HCT116 (cell line): ENCODE measurements at regions not wholly inside any gene's neighbourhood (a gene's known extent, or its start where the extent isn't known, plus 50 kb on each side); places are given as distances from the start of the nearest gene placed in this dataset.

Experiments
- ATAC-seq: fragments of 200-7000 bp; cut with Tn5 transposase; 2 replicates; pipeline ENCODE4 v1.9.1; 2020; ENCODE audit warnings: mild to moderate bottlenecking, moderate library complexity
- BruUV-seq: library from RNA; stranded (reverse); fragments of 400-500 nt; replicated peaks from 2 replicates; lab custom pipeline; 2021; lab: Mats Ljungman, UMichigan
- CTCF ChIA-PET: fragments of 300-600 bp; sonication (Branson Sonifier 250); formaldehyde crosslinking; loops from one replicate; lab custom pipeline; 2021; ENCODE audit warnings: antibody characterized with exemption; lab: Charles Lee
- POLR2A ChIA-PET: fragments of 300-600, 350-600 bp; sonication (Branson Sonifier 250); formaldehyde crosslinking; loops from one replicate; lab custom pipeline; 2021; ENCODE audit warnings: antibody characterized with exemption; lab: Charles Lee
- RAD21 ChIA-PET, 2 experiments: fragments of 300-600 bp; sonication (Branson Sonifier 250); formaldehyde crosslinking; loops; one replicate each; lab custom pipeline; 2023; ENCODE audit warnings: low total read pairs in 2 of 2; ENCODE audit not compliant: uncharacterized antibody in 2 of 2, unreplicated experiment in 2 of 2, low non-redundant PET in 1 of 2; lab: Charles Lee
- DNase-seq: peaks from one replicate; pipeline ENCODE4 v3.0.0-alpha.2; 2010; ENCODE audit warnings: low read depth, low spot score
- H2AFZ ChIP-seq: fragments of 200-600 bp; shearing (Covaris generic), sonication (generic); 2 replicates; pipeline ENCODE4 v1.6.1; 2017; ENCODE audit warnings: low read depth, mixed run types, mixed read lengths, antibody characterized with exemption, low read length; ENCODE audit not compliant: poor library complexity, severe bottlenecking
- H3K27ac ChIP-seq: 2 replicates; pipeline ENCODE4 v1.5.1; 2012; ENCODE audit warnings: low read depth, low read length
- H3K27me3 ChIP-seq: fragments of 200-600 bp; sonication (generic); 2 replicates; pipeline ENCODE4 v1.6.1; 2016; ENCODE audit warnings: mixed run types, low read length, mixed read lengths; ENCODE audit not compliant: insufficient read depth
- H3K36me3 ChIP-seq, 2 experiments: fragments of 200-500 bp in 1 of 2; fragments of 200-600 bp in 1 of 2; sonication (Bioruptor generic) in 1 of 2; sonication (generic) in 1 of 2; 2 replicates each; pipeline versions ENCODE4 v1.5.1 to v1.6.1; 2014 to 2016; ENCODE audit warnings: low read length in 2 of 2, inconsistent platforms in 1 of 2, mixed read lengths in 1 of 2, mixed run types in 1 of 2; ENCODE audit not compliant: insufficient read depth in 2 of 2, control insufficient read depth in 1 of 2
- H3K4me1 ChIP-seq, 2 experiments: fragments of 200-600 bp in 1 of 2; sonication (generic) in 1 of 2; 2 replicates each; pipeline versions ENCODE4 v1.5.1 to v1.6.1; 2012 to 2017; ENCODE audit warnings: low read length in 2 of 2, inconsistent platforms in 1 of 2, mild to moderate bottlenecking in 1 of 2, mixed read lengths in 1 of 2, mixed run types in 1 of 2, moderate library complexity in 1 of 2; ENCODE audit not compliant: insufficient read depth in 2 of 2, control insufficient read depth in 1 of 2
- H3K4me2 ChIP-seq: fragments of 200-600 bp; sonication (generic); 2 replicates; pipeline ENCODE4 v1.6.1; 2017; ENCODE audit warnings: mixed run types, low read length, mixed read lengths
- H3K4me3 ChIP-seq, 2 experiments: fragments of 200-600 bp in 1 of 2; sonication (generic) in 1 of 2; replicated peaks in 1 of 2; 2 replicates each; pipeline ENCODE4 v1.5.1; 2011 to 2016; ENCODE audit warnings: low read length in 2 of 2, control low read depth in 1 of 2, low read depth in 1 of 2, mild to moderate bottlenecking in 1 of 2, mixed read lengths in 1 of 2, mixed run types in 1 of 2
- H3K79me2 ChIP-seq: fragments of 200-600 bp; sonication (generic); 2 replicates; pipeline ENCODE4 v1.6.1; 2017; ENCODE audit warnings: mild to moderate bottlenecking, mixed run types, low read length, moderate library complexity, mixed read lengths; ENCODE audit not compliant: insufficient read depth
- H3K9ac ChIP-seq: fragments of 200-600 bp; sonication (generic); 2 replicates; pipeline ENCODE4 v1.6.1; 2016; ENCODE audit warnings: low read length, mixed read lengths
- H3K9me2 ChIP-seq: fragments of 200-600 bp; sonication (generic), shearing (Covaris generic); 2 replicates; pipeline ENCODE4 v1.6.1; 2017; ENCODE audit warnings: mixed run types, mild to moderate bottlenecking, moderate library complexity; ENCODE audit not compliant: insufficient read depth
- H3K9me3 ChIP-seq, 2 experiments: fragments of 200-500 bp in 1 of 2; fragments of 200-600 bp in 1 of 2; sonication (Bioruptor generic) in 1 of 2; sonication (generic) in 1 of 2; 2 replicates each; pipeline ENCODE4 v1.6.1; 2014 to 2017; ENCODE audit warnings: low read length in 2 of 2, mixed read lengths in 2 of 2, inconsistent platforms in 1 of 2, low read depth in 1 of 2, mild to moderate bottlenecking in 1 of 2, mixed run types in 1 of 2, moderate library complexity in 1 of 2; ENCODE audit not compliant: control insufficient read depth in 1 of 2, insufficient read depth in 1 of 2
- H4K20me1 ChIP-seq: fragments of 200-600 bp; sonication (generic), shearing (Covaris generic); 2 replicates; pipeline ENCODE4 v1.6.1; 2017; ENCODE audit warnings: mixed run types, mild to moderate bottlenecking, moderate library complexity; ENCODE audit not compliant: insufficient read depth
- ATF3 ChIP-seq: IDR thresholded peaks from 2 replicates; pipeline ENCODE4 v1.6.1; 2012
- CBX3 ChIP-seq: IDR thresholded peaks from 2 replicates; pipeline ENCODE4 v1.6.1; 2012; ENCODE audit warnings: low read depth
- CEBPB ChIP-seq: IDR thresholded peaks from 2 replicates; pipeline ENCODE4 v1.6.1; 2012; ENCODE audit warnings: low read depth
- CTCF ChIP-seq, 3 experiments: fragments of 200-600 bp in 1 of 3; sonication (generic) in 1 of 3; IDR thresholded peaks in 2 of 3; conservative IDR thresholded peaks in 1 of 3; 2 replicates each; pipeline ENCODE4 v1.5.1; 2012 to 2017; ENCODE audit warnings: low read depth in 2 of 3, low read length in 2 of 3, antibody characterized with exemption in 1 of 3, borderline replicate concordance in 1 of 3, control low read depth in 1 of 3, mild to moderate bottlenecking in 1 of 3, mixed read lengths in 1 of 3, mixed run types in 1 of 3, moderate library complexity in 1 of 3; ENCODE audit not compliant: insufficient read depth in 1 of 3
- EZH2phosphoT487 ChIP-seq: fragments of 200-600 bp; IDR thresholded peaks from 2 replicates; pipeline ENCODE4 v1.6.1; 2018; ENCODE audit warnings: antibody characterized with exemption, borderline replicate concordance
- FOSL1 ChIP-seq: IDR thresholded peaks from 2 replicates; pipeline ENCODE4 v1.6.1; 2012; ENCODE audit warnings: low read depth
- JUND ChIP-seq: IDR thresholded peaks from 2 replicates; pipeline ENCODE4 v1.6.1; 2012
- POLR2AphosphoS5 ChIP-seq: IDR thresholded peaks from 2 replicates; pipeline ENCODE4 v1.6.1; 2011; ENCODE audit warnings: mild to moderate bottlenecking, low read depth, low read length, moderate library complexity
- REST ChIP-seq: IDR thresholded peaks from 2 replicates; pipeline ENCODE4 v1.6.1; 2012; ENCODE audit warnings: low read depth
- SIN3A ChIP-seq: IDR thresholded peaks from 2 replicates; pipeline ENCODE4 v1.6.1; 2012; ENCODE audit warnings: low read depth
- SRF ChIP-seq: IDR thresholded peaks from 2 replicates; pipeline ENCODE4 v1.6.1; 2012; ENCODE audit warnings: low read depth
- ZFX ChIP-seq: fragments of 450-650 bp; IDR thresholded peaks from 2 replicates; pipeline ENCODE4 v1.6.1; 2017
- ZNF274 ChIP-seq: fragments of 200-500 bp; sonication (Bioruptor generic); IDR thresholded peaks from 2 replicates; pipeline ENCODE4 v1.6.1; 2014; ENCODE audit warnings: mild to moderate bottlenecking, low read depth, low read length, inconsistent platforms
- intact Hi-C: fragments of 100-400 bp; cut with micrococcal nuclease; formaldehyde crosslinking; loops from 2 replicates; pipeline ENCODE4 v1.10.0; 2022
- TF ChIP-seq, protein P1 (sequence below): IDR thresholded peaks from 2 replicates; pipeline ENCODE4 v1.6.1; 2011; ENCODE audit warnings: mild to moderate bottlenecking, low read length, moderate library complexity; ENCODE audit not compliant: insufficient replicate concordance; ENCODE audit errors: extremely low read depth

DNA sequence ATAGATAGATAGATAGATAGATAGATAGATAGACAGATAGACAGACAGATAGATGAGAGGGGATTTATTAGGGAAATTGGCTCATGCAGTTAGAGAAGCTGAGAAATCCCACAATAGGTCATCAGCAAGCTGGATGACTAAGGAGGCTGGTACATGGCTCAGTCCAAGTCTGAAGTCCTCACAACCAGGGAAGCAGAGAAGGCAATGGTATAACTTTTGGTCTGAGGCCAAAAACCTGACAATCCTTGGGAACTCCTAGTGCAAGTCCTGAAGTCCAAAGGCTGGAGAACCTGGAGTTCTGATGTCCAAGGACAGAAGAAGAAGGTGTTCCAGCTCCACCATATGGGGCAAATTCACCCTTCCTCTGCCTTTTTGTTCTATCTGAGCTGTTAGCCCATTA lies 517.6 kb upstream of the ATP2B1 start:
- no peak overlapping the region for H3K4me2 ChIP-seq
- no peaks in the 10 kb centered on the region for H3K36me3 ChIP-seq
- H3K9me2 ChIP-seq = no peaks in the 10 kb centered on the region
- ATAC-seq (no peak), DNase-seq (no peak)
- no peaks in the 10 kb centered on the region for H3K4me1 ChIP-seq
- no peaks in the 10 kb centered on the region for H4K20me1 ChIP-seq
- H3K9ac ChIP-seq = no peak overlapping the region
- no peaks in the 10 kb centered on the region for H3K27me3 ChIP-seq
- POLR2A ChIA-PET = no interaction called here
- TF ChIP-seq CBX3 (no peak), FOSL1 (no peak), CTCF (IDR thresholded peaks at IDR 0.05 in 2 of 3, conservative IDR thresholded peaks at IDR 0.05 in 1 of 3; ENCODE audit: borderline replicate concordance in 1 of 3, insufficient read depth in 1 of 3, low read depth in 2 of 3, low read length in 2 of 3) (no peak), CEBPB (no peak), POLR2AphosphoS5 (no peak), ATF3 (no peak), ZFX (no peak), REST (no peak), SRF (no peak), SIN3A (no peak), EZH2phosphoT487 (no peak), JUND (no peak), ZNF274 (no peak)
- TF ChIP-seq, protein P1, sequence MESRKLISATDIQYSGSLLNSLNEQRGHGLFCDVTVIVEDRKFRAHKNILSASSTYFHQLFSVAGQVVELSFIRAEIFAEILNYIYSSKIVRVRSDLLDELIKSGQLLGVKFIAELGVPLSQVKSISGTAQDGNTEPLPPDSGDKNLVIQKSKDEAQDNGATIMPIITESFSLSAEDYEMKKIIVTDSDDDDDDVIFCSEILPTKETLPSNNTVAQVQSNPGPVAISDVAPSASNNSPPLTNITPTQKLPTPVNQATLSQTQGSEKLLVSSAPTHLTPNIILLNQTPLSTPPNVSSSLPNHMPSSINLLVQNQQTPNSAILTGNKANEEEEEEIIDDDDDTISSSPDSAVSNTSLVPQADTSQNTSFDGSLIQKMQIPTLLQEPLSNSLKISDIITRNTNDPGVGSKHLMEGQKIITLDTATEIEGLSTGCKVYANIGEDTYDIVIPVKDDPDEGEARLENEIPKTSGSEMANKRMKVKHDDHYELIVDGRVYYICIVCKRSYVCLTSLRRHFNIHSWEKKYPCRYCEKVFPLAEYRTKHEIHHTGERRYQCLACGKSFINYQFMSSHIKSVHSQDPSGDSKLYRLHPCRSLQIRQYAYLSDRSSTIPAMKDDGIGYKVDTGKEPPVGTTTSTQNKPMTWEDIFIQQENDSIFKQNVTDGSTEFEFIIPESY = no peak
- no peaks in the 10 kb centered on the region for H3K79me2 ChIP-seq
- intact Hi-C loops = no loop called here
- CTCF ChIA-PET = no interaction called here
- no peaks in the 10 kb centered on the region for H3K9me3 ChIP-seq
- no peak overlapping the region for H3K4me3 ChIP-seq
- RAD21 ChIA-PET = no interaction called here
- no peak overlapping the region for H3K27ac ChIP-seq
- no peak overlapping the region for H2AFZ ChIP-seq
- BruUV-seq = no TSS peak
